SU-DHL-6 (cell line): ENCODE measurements at regions not wholly inside any gene's neighbourhood (a gene's known extent, or its start where the extent isn't known, plus 50 kb on each side); places are given as distances from the start of the nearest gene placed in this dataset.

Source experiments
- EZH2phosphoT487 ChIP-seq: fragments of 200-600 bp; sonication (generic), shearing (Covaris generic); conservative IDR thresholded peaks from 2 replicates; pipeline ENCODE4 v1.6.1; 2018; ENCODE audit warnings: mild to moderate bottlenecking, antibody characterized with exemption, low read length, moderate library complexity, mixed read lengths
- TF ChIP-seq, protein P1 (sequence below): fragments of 200-600 bp; sonication (generic); IDR thresholded peaks from one replicate; pipeline ENCODE4 v1.5.1; 2017; ENCODE audit warnings: antibody characterized with exemption, mild to moderate bottlenecking, low read length, moderate library complexity; ENCODE audit not compliant: insufficient read depth, poor library complexity, severe bottlenecking

DNA sequence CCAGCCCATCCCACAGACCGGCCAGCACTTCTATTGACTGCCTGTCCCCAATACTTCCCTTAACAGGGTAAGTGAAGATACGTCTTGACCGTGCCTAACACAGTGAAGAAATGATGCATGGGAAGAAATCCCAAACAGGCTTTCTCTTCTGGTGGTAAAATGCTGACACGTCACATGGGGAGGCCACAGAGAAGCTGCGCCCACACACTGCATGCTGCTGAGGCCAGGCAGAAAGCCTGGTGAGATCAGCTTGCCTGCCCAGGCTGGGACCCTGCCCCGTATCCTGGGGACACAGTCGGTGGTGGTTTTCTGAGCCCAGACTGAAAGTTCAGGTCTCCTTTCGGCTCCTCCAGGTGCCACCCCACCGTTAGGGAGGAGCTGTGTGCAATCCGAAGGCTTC, 356.3 kb upstream of the MGMT start:
- TF ChIP-seq, protein P1, sequence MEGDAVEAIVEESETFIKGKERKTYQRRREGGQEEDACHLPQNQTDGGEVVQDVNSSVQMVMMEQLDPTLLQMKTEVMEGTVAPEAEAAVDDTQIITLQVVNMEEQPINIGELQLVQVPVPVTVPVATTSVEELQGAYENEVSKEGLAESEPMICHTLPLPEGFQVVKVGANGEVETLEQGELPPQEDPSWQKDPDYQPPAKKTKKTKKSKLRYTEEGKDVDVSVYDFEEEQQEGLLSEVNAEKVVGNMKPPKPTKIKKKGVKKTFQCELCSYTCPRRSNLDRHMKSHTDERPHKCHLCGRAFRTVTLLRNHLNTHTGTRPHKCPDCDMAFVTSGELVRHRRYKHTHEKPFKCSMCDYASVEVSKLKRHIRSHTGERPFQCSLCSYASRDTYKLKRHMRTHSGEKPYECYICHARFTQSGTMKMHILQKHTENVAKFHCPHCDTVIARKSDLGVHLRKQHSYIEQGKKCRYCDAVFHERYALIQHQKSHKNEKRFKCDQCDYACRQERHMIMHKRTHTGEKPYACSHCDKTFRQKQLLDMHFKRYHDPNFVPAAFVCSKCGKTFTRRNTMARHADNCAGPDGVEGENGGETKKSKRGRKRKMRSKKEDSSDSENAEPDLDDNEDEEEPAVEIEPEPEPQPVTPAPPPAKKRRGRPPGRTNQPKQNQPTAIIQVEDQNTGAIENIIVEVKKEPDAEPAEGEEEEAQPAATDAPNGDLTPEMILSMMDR, result no peak
- TF ChIP-seq EZH2phosphoT487, result no peak
